ENCODE measurements at regions not wholly inside any gene's neighbourhood (a gene's known extent, or its start where the extent isn't known, plus 50 kb on each side); places are given as distances from the start of the nearest gene placed in this dataset.

DNA sequence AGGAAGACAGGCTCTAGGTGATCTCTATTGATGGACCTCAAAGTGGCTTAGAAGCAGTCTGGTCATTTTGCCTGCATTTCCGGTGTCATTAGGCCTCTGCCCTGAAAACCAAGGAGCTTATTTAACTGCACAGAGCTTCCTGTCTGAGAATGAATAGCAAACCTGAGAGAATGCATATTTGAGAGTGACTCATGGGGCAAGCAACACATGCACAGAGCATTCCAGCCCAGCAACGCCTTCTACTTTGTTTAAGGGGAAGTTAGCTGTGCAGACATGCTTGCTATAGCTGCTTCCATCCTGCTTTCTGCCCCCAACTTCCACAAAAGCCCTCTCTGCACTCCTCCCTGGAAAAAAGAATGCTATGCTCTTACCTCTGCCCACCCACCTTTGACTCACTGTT lies 232.8 kb downstream of the GRB14 start:
- TF ChIP-seq, protein P1, sequence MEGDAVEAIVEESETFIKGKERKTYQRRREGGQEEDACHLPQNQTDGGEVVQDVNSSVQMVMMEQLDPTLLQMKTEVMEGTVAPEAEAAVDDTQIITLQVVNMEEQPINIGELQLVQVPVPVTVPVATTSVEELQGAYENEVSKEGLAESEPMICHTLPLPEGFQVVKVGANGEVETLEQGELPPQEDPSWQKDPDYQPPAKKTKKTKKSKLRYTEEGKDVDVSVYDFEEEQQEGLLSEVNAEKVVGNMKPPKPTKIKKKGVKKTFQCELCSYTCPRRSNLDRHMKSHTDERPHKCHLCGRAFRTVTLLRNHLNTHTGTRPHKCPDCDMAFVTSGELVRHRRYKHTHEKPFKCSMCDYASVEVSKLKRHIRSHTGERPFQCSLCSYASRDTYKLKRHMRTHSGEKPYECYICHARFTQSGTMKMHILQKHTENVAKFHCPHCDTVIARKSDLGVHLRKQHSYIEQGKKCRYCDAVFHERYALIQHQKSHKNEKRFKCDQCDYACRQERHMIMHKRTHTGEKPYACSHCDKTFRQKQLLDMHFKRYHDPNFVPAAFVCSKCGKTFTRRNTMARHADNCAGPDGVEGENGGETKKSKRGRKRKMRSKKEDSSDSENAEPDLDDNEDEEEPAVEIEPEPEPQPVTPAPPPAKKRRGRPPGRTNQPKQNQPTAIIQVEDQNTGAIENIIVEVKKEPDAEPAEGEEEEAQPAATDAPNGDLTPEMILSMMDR (IDR thresholded peaks at IDR 0.05; ENCODE audit: low read depth, low read length), result no peak
- TF ChIP-seq EZH2phosphoT487 (IDR thresholded peaks at IDR 0.05; ENCODE audit: low read depth), result no peak
